ENCODE measurements at regions not wholly inside any gene's neighbourhood (a gene's known extent, or its start where the extent isn't known, plus 50 kb on each side); places are given as distances from the start of the nearest gene placed in this dataset.
A peak's percentile ranks its signal among the peaks of the same experiment; 100 is the strongest.
"Not testable (repeated sequence)": the region's sequence is repeated elsewhere in the genome, so short reads cannot be mapped to it uniquely, and the experiment has no call there.

- H3K4me1 Mint-ChIP-seq: no peaks in the 10 kb centered on the region
- H3K4me3 Mint-ChIP-seq: no peak overlapping the region
- ATAC-seq (ENCODE audit: low read depth in 2 of 2) (no peak), DNase-seq (no peak)
- H3K27ac Mint-ChIP-seq: peak overlapping the region in 1 of 6 donors; percentile 31
- H3K9me3 Mint-ChIP-seq: peaks cover 0 to 3% (median 0%) of the 10 kb centered on the region in 7 donors
- H3K27me3 Mint-ChIP-seq: peaks cover 0 to 11% (median 0%) of the 10 kb centered on the region in 3 donors
- no peaks in the 10 kb centered on the region for H3K36me3 Mint-ChIP-seq
Observed at GRCh38 chr3:75321060-75321459, 343.1 kb upstream of the FRG2C start.

GRCh38 chr3:75323936-75324335 is 340.2 kb upstream of the FRG2C start:
- not testable (repeated sequence) for H3K4me1 Mint-ChIP-seq; H3K36me3 Mint-ChIP-seq; H3K4me3 Mint-ChIP-seq; H3K27ac Mint-ChIP-seq; ATAC-seq (ENCODE audit: low read depth in 2 of 2); DNase-seq; H3K9me3 Mint-ChIP-seq
- H3K27me3 Mint-ChIP-seq: peaks cover 0 to 11% (median 0%) of the 10 kb centered on the region in 3 donors

- no peaks in the 10 kb centered on the region for H3K4me1 Mint-ChIP-seq
- ATAC-seq (ENCODE audit: low read depth in 2 of 2) (no peak), DNase-seq (no peak)
- H3K9me3 Mint-ChIP-seq: peaks cover 0 to 3% (median 0%) of the 10 kb centered on the region in 7 donors
- peaks cover 0 to 11% (median 0%) of the 10 kb centered on the region in 3 donors for H3K27me3 Mint-ChIP-seq
- peak overlapping the region in 1 of 8 donors; percentile 38 for H3K4me3 Mint-ChIP-seq
- H3K36me3 Mint-ChIP-seq: no peaks in the 10 kb centered on the region
- H3K27ac Mint-ChIP-seq: no peak overlapping the region
Observed at GRCh38 chr3:75325716-75326115, 338.4 kb upstream of the FRG2C start.

- Mint-ChIP-seq H3K4me3 (no peak overlapping the region), H3K9me3 (peaks cover 0 to 1% (median 0%) of the 10 kb centered on the region in 7 donors), H3K36me3 (no peaks in the 10 kb centered on the region), H3K4me1 (no peaks in the 10 kb centered on the region), H3K27me3 (peaks cover 0 to 4% (median 0%) of the 10 kb centered on the region in 3 donors), H3K27ac (no peak overlapping the region)
- ATAC-seq (ENCODE audit: low read depth in 2 of 2) (no peak), DNase-seq (no peak)
Observed at GRCh38 chr3:75327453-75327852, 336.7 kb upstream of the FRG2C start.

GRCh38 chr3:75329476-75330097 is 334.5 kb upstream of the FRG2C start:
- Mint-ChIP-seq H3K36me3 (no peaks in the 10 kb centered on the region), H3K4me1 (no peaks in the 10 kb centered on the region), H3K9me3 (peaks cover 0 to 5% (median 1%) of the 10 kb centered on the region in 7 donors), H3K27ac (no peak overlapping the region), H3K27me3 (no peaks in the 10 kb centered on the region), H3K4me3 (no peak overlapping the region)
- DNase-seq: no peak
- ATAC-seq (ENCODE audit: low read depth in 2 of 2): no peak

GRCh38 chr3:75330446-75330845 is 333.7 kb upstream of the FRG2C start:
- H3K4me3 Mint-ChIP-seq; H3K27me3 Mint-ChIP-seq; H3K9me3 Mint-ChIP-seq; ATAC-seq (ENCODE audit: low read depth in 2 of 2); DNase-seq; H3K4me1 Mint-ChIP-seq; H3K36me3 Mint-ChIP-seq; H3K27ac Mint-ChIP-seq: not testable (repeated sequence)

GRCh38 chr3:75332090-75332489 is 332.0 kb upstream of the FRG2C start:
- not testable (repeated sequence) for H3K36me3 Mint-ChIP-seq; H3K4me1 Mint-ChIP-seq; ATAC-seq (ENCODE audit: low read depth in 2 of 2); H3K27ac Mint-ChIP-seq; H3K27me3 Mint-ChIP-seq; DNase-seq; H3K4me3 Mint-ChIP-seq; H3K9me3 Mint-ChIP-seq

- H3K36me3 Mint-ChIP-seq: no peaks in the 10 kb centered on the region
- H3K4me1 Mint-ChIP-seq: no peaks in the 10 kb centered on the region
- DNase-seq (no peak), ATAC-seq (ENCODE audit: low read depth in 2 of 2) (no peak)
- no peak overlapping the region for H3K4me3 Mint-ChIP-seq
- peaks cover 0 to 8% (median 0%) of the 10 kb centered on the region in 3 donors for H3K27me3 Mint-ChIP-seq
- peaks cover 0 to 9% (median 1%) of the 10 kb centered on the region in 7 donors for H3K9me3 Mint-ChIP-seq
- H3K27ac Mint-ChIP-seq: no peak overlapping the region
Observed at GRCh38 chr3:75332794-75333193, 331.3 kb upstream of the FRG2C start.

- Mint-ChIP-seq H3K36me3 (no peaks in the 10 kb centered on the region), H3K27ac (no peak overlapping the region), H3K9me3 (peaks cover 0 to 9% (median 0%) of the 10 kb centered on the region in 7 donors), H3K4me3 (no peak overlapping the region), H3K27me3 (peaks cover 0 to 8% (median 0%) of the 10 kb centered on the region in 3 donors), H3K4me1 (no peaks in the 10 kb centered on the region)
- no peak for DNase-seq
- no peak for ATAC-seq (ENCODE audit: low read depth in 2 of 2)
Observed at GRCh38 chr3:75334299-75334698, 329.8 kb upstream of the FRG2C start.

- Mint-ChIP-seq H3K4me1 (no peaks in the 10 kb centered on the region), H3K27ac (no peak overlapping the region), H3K9me3 (peaks cover 0 to 9% (median 2%) of the 10 kb centered on the region in 7 donors), H3K27me3 (peaks cover 0 to 8% (median 0%) of the 10 kb centered on the region in 3 donors), H3K4me3 (no peak overlapping the region), H3K36me3 (no peaks in the 10 kb centered on the region)
- DNase-seq (no peak), ATAC-seq (ENCODE audit: low read depth in 2 of 2) (no peak)
Observed at GRCh38 chr3:75337226-75337900, 326.8 kb upstream of the FRG2C start.

- no peak for ATAC-seq (ENCODE audit: low read depth in 2 of 2)
- Mint-ChIP-seq H3K36me3 (no peaks in the 10 kb centered on the region), H3K9me3 (peaks cover 0 to 9% (median 2%) of the 10 kb centered on the region in 7 donors), H3K4me3 (no peak overlapping the region), H3K27ac (no peak overlapping the region), H3K27me3 (peaks cover 0 to 8% (median 4%) of the 10 kb centered on the region in 3 donors), H3K4me1 (no peaks in the 10 kb centered on the region)
- DNase-seq: no peak
Observed at GRCh38 chr3:75338342-75338741, 325.8 kb upstream of the FRG2C start.

- peaks cover 0 to 4% (median 0%) of the 10 kb centered on the region in 7 donors for H3K9me3 Mint-ChIP-seq
- H3K27ac Mint-ChIP-seq: peak overlapping the region in 1 of 6 donors; percentile 82
- ATAC-seq (ENCODE audit: low read depth in 2 of 2) (no peak), DNase-seq (no peak)
- peaks cover 0 to 4% (median 0%) of the 10 kb centered on the region in 3 donors for H3K27me3 Mint-ChIP-seq
- H3K36me3 Mint-ChIP-seq: no peaks in the 10 kb centered on the region
- H3K4me3 Mint-ChIP-seq: peak overlapping the region in 1 of 8 donors; percentile 35
- no peaks in the 10 kb centered on the region for H3K4me1 Mint-ChIP-seq
Observed at GRCh38 chr3:75341324-75342067, 322.6 kb upstream of the FRG2C start.

GRCh38 chr3:75342425-75342824 is 321.7 kb upstream of the FRG2C start:
- Mint-ChIP-seq H3K36me3 (no peaks in the 10 kb centered on the region), H3K4me3 (no peak overlapping the region), H3K4me1 (no peaks in the 10 kb centered on the region), H3K9me3 (peaks cover 0 to 4% (median 0%) of the 10 kb centered on the region in 7 donors), H3K27ac (peak overlapping the region in 1 of 6 donors; percentile 51), H3K27me3 (peaks cover 0 to 4% (median 0%) of the 10 kb centered on the region in 3 donors)
- ATAC-seq (ENCODE audit: low read depth in 2 of 2) (no peak), DNase-seq (no peak)

Measured in naive B cell (primary cell).